ENCODE measurements at regions not wholly inside any gene's neighbourhood (a gene's known extent, or its start where the extent isn't known, plus 50 kb on each side); places are given as distances from the start of the nearest gene placed in this dataset.

DNA sequence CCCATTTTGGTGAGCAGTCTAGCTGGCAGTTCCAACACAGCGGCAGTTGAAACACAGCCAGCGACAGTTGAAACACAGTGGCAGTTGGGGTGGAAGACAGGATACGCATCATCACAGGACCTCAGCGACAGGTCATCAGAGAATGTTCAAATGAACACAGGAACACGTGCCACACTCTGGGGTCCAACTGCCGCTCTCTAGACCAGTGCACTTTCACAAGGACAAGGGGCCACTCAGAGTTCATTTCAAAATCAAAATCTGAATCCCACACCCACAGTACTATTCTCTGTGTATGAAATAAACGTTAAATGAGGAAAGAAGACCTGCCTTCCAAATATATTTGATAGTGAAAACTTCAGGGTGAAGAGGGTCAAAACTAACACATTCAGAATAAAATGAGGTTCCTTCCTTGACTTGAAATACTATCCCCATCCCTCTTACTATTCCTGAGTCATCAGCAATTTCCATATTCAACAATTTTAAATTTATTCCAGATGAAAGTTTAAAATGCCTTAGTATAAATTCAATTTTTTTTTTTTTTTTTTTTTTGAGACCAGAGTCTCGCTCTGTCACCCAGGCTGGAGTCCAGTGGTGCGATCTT, 53.0 kb upstream of the SIMC1 start (continued):
- TF ChIP-seq, protein P1, sequence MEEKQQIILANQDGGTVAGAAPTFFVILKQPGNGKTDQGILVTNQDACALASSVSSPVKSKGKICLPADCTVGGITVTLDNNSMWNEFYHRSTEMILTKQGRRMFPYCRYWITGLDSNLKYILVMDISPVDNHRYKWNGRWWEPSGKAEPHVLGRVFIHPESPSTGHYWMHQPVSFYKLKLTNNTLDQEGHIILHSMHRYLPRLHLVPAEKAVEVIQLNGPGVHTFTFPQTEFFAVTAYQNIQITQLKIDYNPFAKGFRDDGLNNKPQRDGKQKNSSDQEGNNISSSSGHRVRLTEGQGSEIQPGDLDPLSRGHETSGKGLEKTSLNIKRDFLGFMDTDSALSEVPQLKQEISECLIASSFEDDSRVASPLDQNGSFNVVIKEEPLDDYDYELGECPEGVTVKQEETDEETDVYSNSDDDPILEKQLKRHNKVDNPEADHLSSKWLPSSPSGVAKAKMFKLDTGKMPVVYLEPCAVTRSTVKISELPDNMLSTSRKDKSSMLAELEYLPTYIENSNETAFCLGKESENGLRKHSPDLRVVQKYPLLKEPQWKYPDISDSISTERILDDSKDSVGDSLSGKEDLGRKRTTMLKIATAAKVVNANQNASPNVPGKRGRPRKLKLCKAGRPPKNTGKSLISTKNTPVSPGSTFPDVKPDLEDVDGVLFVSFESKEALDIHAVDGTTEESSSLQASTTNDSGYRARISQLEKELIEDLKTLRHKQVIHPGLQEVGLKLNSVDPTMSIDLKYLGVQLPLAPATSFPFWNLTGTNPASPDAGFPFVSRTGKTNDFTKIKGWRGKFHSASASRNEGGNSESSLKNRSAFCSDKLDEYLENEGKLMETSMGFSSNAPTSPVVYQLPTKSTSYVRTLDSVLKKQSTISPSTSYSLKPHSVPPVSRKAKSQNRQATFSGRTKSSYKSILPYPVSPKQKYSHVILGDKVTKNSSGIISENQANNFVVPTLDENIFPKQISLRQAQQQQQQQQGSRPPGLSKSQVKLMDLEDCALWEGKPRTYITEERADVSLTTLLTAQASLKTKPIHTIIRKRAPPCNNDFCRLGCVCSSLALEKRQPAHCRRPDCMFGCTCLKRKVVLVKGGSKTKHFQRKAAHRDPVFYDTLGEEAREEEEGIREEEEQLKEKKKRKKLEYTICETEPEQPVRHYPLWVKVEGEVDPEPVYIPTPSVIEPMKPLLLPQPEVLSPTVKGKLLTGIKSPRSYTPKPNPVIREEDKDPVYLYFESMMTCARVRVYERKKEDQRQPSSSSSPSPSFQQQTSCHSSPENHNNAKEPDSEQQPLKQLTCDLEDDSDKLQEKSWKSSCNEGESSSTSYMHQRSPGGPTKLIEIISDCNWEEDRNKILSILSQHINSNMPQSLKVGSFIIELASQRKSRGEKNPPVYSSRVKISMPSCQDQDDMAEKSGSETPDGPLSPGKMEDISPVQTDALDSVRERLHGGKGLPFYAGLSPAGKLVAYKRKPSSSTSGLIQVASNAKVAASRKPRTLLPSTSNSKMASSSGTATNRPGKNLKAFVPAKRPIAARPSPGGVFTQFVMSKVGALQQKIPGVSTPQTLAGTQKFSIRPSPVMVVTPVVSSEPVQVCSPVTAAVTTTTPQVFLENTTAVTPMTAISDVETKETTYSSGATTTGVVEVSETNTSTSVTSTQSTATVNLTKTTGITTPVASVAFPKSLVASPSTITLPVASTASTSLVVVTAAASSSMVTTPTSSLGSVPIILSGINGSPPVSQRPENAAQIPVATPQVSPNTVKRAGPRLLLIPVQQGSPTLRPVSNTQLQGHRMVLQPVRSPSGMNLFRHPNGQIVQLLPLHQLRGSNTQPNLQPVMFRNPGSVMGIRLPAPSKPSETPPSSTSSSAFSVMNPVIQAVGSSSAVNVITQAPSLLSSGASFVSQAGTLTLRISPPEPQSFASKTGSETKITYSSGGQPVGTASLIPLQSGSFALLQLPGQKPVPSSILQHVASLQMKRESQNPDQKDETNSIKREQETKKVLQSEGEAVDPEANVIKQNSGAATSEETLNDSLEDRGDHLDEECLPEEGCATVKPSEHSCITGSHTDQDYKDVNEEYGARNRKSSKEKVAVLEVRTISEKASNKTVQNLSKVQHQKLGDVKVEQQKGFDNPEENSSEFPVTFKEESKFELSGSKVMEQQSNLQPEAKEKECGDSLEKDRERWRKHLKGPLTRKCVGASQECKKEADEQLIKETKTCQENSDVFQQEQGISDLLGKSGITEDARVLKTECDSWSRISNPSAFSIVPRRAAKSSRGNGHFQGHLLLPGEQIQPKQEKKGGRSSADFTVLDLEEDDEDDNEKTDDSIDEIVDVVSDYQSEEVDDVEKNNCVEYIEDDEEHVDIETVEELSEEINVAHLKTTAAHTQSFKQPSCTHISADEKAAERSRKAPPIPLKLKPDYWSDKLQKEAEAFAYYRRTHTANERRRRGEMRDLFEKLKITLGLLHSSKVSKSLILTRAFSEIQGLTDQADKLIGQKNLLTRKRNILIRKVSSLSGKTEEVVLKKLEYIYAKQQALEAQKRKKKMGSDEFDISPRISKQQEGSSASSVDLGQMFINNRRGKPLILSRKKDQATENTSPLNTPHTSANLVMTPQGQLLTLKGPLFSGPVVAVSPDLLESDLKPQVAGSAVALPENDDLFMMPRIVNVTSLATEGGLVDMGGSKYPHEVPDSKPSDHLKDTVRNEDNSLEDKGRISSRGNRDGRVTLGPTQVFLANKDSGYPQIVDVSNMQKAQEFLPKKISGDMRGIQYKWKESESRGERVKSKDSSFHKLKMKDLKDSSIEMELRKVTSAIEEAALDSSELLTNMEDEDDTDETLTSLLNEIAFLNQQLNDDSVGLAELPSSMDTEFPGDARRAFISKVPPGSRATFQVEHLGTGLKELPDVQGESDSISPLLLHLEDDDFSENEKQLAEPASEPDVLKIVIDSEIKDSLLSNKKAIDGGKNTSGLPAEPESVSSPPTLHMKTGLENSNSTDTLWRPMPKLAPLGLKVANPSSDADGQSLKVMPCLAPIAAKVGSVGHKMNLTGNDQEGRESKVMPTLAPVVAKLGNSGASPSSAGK (IDR thresholded peaks at IDR 0.05), result peak; percentile 96
- TF ChIP-seq, protein P2, sequence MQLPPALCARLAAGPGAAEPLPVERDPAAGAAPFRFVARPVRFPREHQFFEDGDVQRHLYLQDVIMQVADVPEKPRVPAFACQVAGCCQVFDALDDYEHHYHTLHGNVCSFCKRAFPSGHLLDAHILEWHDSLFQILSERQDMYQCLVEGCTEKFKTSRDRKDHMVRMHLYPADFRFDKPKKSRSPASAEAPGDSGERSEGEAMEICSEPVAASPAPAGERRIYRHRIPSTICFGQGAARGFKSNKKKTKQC (CRISPR knock-in tag; IDR thresholded peaks at IDR 0.05), result no peak
- TF ChIP-seq MEF2D (tag; conservative IDR thresholded peaks at IDR 0.05; ENCODE audit: low read depth) (no peak; the same call in 1 of the 2 replicates), MECOM (CRISPR knock-in tag; IDR thresholded peaks at IDR 0.05) (no peak), RAD21 (CRISPR knock-in tag; conservative IDR thresholded peaks at IDR 0.05 in 1 of 2, IDR thresholded peaks at IDR 0.05 in 1 of 2) (no peak; a peak in 1 of 4 replicates), ZNF23 (CRISPR knock-in tag; IDR thresholded peaks at IDR 0.05) (no peak), ZNF445 (CRISPR knock-in tag; IDR thresholded peaks at IDR 0.05; ENCODE audit: low read depth) (no peak), CSDE1 (IDR thresholded peaks at IDR 0.05) (no peak), TEAD2 (tag; IDR thresholded peaks at IDR 0.05) (no peak), POLR2AphosphoS5 (IDR thresholded peaks at IDR 0.05; ENCODE audit: control insufficient read depth, insufficient read depth, low read depth, low read length) (0 out of 2 replicates have a peak, but pooled peaks have one; percentile 29), KLF6 (CRISPR knock-in tag; IDR thresholded peaks at IDR 0.05; ENCODE audit: borderline replicate concordance) (no peak), ZFX (CRISPR knock-in tag; IDR thresholded peaks at IDR 0.05) (no peak), STAG1 (CRISPR knock-in tag; IDR thresholded peaks at IDR 0.05; ENCODE audit: borderline replicate concordance) (no peak), DDX20 (tag; IDR thresholded peaks at IDR 0.05; ENCODE audit: low read depth) (no peak), ZNF75A (CRISPR knock-in tag; IDR thresholded peaks at IDR 0.05) (no peak)
- TF ChIP-seq, protein P3, sequence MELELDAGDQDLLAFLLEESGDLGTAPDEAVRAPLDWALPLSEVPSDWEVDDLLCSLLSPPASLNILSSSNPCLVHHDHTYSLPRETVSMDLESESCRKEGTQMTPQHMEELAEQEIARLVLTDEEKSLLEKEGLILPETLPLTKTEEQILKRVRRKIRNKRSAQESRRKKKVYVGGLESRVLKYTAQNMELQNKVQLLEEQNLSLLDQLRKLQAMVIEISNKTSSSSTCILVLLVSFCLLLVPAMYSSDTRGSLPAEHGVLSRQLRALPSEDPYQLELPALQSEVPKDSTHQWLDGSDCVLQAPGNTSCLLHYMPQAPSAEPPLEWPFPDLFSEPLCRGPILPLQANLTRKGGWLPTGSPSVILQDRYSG (tag; conservative IDR thresholded peaks at IDR 0.05; ENCODE audit: low read depth), result no peak
